HepG2 (cell line): ENCODE measurements at regions not wholly inside any gene's neighbourhood (a gene's known extent, or its start where the extent isn't known, plus 50 kb on each side); places are given as distances from the start of the nearest gene placed in this dataset.

Source experiments
- CC2D1A ChIP-seq: sonication (generic); formaldehyde crosslinking; IDR thresholded peaks from 2 replicates; pipeline ENCODE4 v1.8.1; 2023; ENCODE audit warnings: mild to moderate bottlenecking, missing genetic modification reagents
- KDM5B ChIP-seq: sonication (generic); formaldehyde crosslinking; IDR thresholded peaks from 2 replicates; pipeline ENCODE4 v1.4.0; 2020; ENCODE audit warnings: missing genetic modification reagents, mild to moderate bottlenecking, borderline replicate concordance
- MEIS2 ChIP-seq: sonication (generic); formaldehyde crosslinking; IDR thresholded peaks from 2 replicates; pipeline ENCODE4 v1.9.0; 2021; ENCODE audit warnings: mild to moderate bottlenecking, missing genetic modification reagents
- ZNF124 ChIP-seq: sonication (generic); formaldehyde crosslinking; IDR thresholded peaks from 2 replicates; pipeline ENCODE4 v1.4.0; 2020; ENCODE audit warnings: missing genetic modification reagents
- TF ChIP-seq, protein P1 (sequence below): IDR thresholded peaks from 2 replicates; pipeline ENCODE4 v1.6.1; 2016; ENCODE audit warnings: missing biosample characterization, missing genetic modification reagents, low read depth
- TF ChIP-seq, protein P2 (sequence below): sonication (generic); formaldehyde crosslinking; IDR thresholded peaks from 2 replicates; pipeline ENCODE4 v1.5.0; 2020; ENCODE audit warnings: mild to moderate bottlenecking, missing genetic modification reagents, moderate library complexity
- TF ChIP-seq, protein P3 (sequence below): sonication (generic); formaldehyde crosslinking; IDR thresholded peaks from 2 replicates; pipeline ENCODE4 v1.5.0; 2020; ENCODE audit warnings: missing genetic modification reagents
- TF ChIP-seq, protein P4 (sequence below): sonication (generic); formaldehyde crosslinking; IDR thresholded peaks from 2 replicates; pipeline ENCODE4 v1.8.0; 2022; ENCODE audit warnings: low read depth, missing genetic modification reagents
- TF ChIP-seq, protein P5 (sequence below): IDR thresholded peaks from 2 replicates; pipeline ENCODE4 v1.6.1; 2012; ENCODE audit warnings: inconsistent platforms
- TF ChIP-seq, protein P6 (sequence below): sonication (generic); formaldehyde crosslinking; IDR thresholded peaks from 2 replicates; pipeline ENCODE4 v1.4.0; 2020; ENCODE audit warnings: mild to moderate bottlenecking, missing genetic modification reagents

DNA sequence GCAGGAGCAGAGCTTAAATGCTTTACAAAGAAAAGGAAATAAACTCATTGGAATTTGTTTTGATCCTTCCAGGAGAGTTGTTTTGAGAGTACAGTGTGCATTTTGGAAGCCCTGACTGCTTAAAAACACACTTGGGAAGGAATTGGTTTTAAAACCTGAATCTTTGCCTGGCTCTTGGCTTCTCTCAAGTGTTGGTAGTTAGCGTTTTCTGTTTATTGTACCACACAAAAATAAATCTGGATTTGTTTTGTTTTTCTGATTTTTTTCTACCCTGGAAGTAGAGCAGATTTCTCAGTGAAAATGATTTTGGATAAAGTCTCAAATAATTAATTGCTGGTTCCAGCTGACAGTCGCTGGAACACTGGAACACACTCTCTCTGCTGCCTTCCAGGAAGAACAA is 90.6 kb downstream of the CHST2 start:
- TF ChIP-seq, protein P1, sequence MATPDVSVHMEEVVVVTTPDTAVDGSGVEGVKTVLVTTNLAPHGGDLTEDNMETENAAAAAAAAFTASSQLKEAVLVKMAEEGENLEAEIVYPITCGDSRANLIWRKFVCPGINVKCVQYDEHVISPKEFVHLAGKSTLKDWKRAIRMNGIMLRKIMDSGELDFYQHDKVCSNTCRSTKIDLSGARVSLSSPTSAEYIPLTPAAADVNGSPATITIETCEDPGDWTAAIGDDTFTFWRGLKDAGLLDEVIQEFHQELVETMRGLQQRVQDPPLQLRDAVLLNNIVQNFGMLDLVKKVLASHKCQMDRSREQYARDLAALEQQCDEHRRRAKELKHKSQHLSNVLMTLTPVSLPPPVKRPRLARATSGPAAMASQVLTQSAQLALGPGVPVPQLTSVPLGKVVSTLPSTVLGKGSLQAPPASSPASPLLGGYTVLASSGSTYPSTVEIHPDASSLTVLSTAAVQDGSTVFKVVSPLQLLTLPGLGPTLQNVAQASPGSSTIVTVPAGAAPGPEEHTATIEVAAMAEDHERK: no peak
- TF ChIP-seq, protein P2, sequence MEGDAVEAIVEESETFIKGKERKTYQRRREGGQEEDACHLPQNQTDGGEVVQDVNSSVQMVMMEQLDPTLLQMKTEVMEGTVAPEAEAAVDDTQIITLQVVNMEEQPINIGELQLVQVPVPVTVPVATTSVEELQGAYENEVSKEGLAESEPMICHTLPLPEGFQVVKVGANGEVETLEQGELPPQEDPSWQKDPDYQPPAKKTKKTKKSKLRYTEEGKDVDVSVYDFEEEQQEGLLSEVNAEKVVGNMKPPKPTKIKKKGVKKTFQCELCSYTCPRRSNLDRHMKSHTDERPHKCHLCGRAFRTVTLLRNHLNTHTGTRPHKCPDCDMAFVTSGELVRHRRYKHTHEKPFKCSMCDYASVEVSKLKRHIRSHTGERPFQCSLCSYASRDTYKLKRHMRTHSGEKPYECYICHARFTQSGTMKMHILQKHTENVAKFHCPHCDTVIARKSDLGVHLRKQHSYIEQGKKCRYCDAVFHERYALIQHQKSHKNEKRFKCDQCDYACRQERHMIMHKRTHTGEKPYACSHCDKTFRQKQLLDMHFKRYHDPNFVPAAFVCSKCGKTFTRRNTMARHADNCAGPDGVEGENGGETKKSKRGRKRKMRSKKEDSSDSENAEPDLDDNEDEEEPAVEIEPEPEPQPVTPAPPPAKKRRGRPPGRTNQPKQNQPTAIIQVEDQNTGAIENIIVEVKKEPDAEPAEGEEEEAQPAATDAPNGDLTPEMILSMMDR (CRISPR knock-in tag): no peak
- TF ChIP-seq, protein P3, sequence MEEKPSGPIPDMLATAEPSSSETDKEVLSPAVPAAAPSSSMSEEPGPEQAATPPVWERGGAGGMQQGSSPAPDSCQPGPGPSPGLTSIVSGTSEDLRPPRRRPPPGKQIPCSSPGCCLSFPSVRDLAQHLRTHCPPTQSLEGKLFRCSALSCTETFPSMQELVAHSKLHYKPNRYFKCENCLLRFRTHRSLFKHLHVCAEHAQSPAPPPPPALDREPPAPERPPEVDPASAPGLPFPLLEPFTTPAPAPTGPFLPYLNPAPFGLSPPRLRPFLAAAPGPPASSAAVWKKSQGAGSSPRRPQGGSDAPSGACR (CRISPR knock-in tag): no peak
- TF ChIP-seq KDM5B (CRISPR knock-in tag): no peak
- TF ChIP-seq, protein P4, sequence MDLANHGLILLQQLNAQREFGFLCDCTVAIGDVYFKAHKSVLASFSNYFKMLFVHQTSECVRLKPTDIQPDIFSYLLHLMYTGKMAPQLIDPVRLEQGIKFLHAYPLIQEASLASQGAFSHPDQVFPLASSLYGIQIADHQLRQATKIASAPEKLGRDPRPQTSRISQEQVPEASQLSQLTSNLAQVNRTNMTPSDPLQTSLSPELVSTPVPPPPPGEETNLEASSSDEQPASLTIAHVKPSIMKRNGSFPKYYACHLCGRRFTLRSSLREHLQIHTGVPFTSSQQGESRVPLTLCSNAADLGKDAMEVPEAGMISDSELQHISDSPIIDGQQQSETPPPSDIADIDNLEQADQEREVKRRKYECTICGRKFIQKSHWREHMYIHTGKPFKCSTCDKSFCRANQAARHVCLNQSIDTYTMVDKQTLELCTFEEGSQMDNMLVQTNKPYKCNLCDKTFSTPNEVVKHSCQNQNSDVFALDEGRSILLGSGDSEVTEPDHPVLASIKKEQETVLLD (CRISPR knock-in tag): no peak
- TF ChIP-seq, protein P5, sequence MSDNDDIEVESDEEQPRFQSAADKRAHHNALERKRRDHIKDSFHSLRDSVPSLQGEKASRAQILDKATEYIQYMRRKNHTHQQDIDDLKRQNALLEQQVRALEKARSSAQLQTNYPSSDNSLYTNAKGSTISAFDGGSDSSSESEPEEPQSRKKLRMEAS: no peak
- TF ChIP-seq, protein P6, sequence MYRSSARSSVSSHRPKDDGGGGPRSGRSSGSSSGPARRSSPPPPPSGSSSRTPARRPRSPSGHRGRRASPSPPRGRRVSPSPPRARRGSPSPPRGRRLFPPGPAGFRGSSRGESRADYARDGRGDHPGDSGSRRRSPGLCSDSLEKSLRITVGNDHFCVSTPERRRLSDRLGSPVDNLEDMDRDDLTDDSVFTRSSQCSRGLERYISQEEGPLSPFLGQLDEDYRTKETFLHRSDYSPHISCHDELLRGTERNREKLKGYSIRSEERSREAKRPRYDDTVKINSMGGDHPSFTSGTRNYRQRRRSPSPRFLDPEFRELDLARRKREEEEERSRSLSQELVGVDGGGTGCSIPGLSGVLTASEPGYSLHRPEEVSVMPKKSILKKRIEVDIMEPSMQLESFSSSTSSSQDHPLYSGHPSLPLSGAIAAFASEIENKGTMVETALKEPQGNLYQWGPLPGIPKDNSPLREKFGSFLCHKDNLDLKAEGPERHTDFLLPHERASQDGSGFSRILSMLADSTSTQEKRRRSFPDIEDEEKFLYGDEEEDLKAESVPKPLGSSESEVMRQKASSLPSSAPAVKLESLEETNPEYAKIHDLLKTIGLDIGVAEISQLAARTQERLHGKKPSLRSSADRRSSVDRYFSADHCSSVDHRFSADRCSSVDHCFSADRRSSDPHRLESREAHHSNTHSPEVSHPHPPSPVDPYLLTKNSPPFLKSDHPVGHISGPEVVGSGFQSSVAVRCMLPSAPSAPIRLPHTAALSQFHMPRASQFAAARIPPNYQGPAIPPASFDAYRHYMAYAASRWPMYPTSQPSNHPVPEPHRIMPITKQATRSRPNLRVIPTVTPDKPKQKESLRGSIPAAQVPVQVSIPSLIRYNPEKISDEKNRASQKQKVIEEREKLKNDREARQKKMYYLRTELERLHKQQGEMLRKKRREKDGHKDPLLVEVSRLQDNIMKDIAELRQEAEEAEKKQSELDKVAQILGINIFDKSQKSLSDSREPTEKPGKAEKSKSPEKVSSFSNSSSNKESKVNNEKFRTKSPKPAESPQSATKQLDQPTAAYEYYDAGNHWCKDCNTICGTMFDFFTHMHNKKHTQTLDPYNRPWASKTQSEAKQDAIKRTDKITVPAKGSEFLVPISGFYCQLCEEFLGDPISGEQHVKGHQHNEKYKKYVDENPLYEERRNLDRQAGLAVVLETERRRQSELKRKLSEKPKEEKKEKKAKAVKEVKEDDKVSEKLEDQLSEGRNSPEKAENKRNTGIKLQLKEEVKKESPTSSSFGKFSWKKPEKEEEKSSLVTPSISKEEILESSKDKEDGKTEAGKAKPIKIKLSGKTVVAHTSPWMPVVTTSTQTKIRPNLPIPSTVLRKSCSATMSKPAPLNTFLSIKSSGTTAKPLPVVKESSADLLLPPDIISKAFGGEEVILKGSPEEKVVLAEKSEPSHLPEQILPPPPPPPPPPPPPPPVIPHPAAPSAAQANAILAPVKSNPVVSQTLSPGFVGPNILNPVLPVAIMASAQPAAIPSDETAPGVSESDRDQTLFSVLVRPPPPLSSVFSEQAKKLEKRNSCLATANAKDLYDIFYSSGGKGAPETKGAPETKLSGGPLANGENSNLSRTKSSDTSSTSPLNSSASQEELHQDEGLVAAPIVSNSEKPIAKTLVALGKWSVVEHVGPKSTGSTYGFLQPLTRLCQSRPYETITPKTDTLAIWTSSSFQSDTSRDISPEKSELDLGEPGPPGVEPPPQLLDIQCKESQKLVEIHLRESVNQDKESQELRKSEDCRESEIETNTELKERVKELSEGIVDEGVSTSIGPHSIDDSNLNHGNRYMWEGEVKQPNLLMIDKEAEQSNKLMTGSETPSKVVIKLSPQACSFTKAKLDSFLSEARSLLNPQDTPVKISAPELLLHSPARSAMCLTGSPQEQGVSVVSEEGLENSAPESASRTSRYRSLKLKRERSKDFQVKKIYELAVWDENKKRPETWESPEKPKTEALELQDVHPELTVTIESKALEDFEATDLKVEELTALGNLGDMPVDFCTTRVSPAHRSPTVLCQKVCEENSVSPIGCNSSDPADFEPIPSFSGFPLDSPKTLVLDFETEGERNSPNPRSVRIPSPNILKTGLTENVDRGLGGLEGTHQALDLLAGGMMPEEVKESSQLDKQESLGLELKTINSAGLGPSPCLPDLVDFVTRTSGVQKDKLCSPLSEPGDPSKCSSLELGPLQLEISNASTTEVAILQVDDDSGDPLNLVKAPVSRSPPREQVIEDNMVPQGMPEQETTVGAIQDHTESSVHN (CRISPR knock-in tag): no peak
- TF ChIP-seq ZNF124: no peak
- no peak for TF ChIP-seq MEIS2 (CRISPR knock-in tag)
- TF ChIP-seq CC2D1A (CRISPR knock-in tag): no peak
